HUDEP-2 (cell line): ENCODE measurements at regions not wholly inside any gene's neighbourhood (a gene's known extent, or its start where the extent isn't known, plus 50 kb on each side); places are given as distances from the start of the nearest gene placed in this dataset.
A peak's percentile ranks its signal among the peaks of the same experiment; 100 is the strongest.

Experiments used
- DNase-seq, 76 experiments: peaks; one replicate each; lab custom pipeline; 2025; ENCODE audit not compliant: unreplicated experiment in 76 of 76; lab: John Stamatoyannopoulos, UW

DNA sequence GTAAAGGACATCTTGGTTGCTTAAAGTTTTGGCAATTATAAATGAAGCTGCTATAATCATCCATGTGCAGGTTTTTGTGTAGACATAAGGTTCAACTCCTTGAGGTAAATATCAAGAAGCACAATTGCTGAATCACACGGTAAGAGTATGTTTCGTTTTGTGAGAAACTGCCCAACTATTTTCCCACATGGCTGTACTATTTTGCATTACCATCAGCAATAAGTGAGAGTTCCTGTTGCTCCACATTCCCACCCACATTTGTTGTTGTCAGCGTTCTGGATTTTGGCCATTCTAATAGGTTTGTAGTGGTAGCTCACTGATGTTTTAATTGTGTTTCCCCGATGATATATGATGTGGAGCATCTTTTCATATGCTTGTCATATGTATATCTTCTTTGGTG lies 118.5 kb upstream of the KCNMB2 start:
- DNase-seq = no peak

GRCh38 chr3:178419071-178419470 lies 117.2 kb upstream of the KCNMB2 start:
- no peak for DNase-seq

- DNase-seq = no peak
These were observed 116.2 kb upstream of the KCNMB2 start for GRCh38 chr3:178420033-178420432.

DNA sequence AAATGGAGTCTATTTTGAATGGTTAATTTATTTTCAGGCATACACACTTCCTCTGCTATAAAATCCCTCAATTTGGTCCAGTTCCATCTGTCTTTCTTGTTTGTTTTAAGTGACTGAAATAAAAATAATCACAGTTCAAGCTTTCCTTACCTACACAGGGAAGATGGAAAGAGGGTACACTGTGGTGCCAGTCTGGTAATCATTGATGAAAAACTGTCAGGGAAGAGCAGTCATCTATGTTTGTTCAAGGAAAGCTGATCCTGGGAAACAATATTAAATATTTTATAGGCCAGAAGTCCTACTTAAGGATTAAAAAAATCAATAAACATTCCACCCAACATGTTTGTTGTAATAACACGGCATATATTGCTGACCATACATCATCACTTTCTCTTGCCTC lies 115.2 kb upstream of the KCNMB2 start:
- DNase-seq = no peak

- peak in 1 of 76 experiments; percentile 4 for DNase-seq
These were observed 113.8 kb upstream of the KCNMB2 start for GRCh38 chr3:178422406-178422805.

DNA sequence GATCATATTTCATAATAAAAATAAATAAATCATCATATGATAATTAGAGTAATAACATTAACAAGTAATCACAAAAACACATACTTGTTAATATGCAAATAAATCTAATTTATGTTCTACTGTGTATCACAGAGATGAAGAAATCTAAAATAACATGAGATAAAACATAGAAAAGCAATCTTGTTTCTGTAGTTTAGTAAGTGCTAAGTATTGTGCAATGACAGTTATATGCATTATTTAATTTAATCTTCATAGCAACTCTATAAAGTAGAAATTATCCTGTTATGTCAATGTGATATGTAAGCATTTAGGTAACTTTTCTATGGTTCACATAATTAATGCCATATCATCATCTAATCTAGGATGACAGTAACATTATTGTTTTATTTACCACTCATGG lies 108.2 kb upstream of the KCNMB2 start:
- no peak for DNase-seq

DNA sequence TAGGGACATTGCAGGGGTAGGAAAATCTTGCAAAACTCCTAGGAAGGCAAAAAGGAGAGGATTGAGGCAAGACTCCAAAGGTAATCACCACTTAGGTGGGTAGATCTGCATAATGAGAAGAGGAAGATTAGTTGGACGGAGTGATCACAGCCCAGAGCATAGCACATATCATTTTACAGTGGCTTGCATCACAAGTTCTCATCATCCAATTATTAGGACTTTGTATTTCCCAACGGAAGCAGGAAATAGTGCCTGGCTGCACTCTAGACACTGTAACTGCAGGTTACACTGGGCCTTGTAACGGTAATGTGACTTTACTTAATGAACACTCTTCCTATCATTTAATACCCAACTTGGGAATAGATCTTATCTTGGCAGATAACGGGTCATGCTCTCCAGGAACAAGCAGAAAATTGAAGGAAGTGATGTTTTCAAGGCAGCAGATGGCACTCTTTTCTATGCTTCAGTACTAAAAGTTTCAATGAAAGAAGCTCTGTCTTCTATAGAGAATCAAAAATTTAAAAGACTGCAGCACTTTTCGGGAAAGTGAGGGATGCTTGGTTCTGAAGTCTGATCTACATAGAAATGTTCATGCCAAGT lies 101.9 kb upstream of the KCNMB2 start:
- DNase-seq = no peak

GRCh38 chr3:178435575-178435974 lies 100.7 kb upstream of the KCNMB2 start:
- no peak for DNase-seq

DNA sequence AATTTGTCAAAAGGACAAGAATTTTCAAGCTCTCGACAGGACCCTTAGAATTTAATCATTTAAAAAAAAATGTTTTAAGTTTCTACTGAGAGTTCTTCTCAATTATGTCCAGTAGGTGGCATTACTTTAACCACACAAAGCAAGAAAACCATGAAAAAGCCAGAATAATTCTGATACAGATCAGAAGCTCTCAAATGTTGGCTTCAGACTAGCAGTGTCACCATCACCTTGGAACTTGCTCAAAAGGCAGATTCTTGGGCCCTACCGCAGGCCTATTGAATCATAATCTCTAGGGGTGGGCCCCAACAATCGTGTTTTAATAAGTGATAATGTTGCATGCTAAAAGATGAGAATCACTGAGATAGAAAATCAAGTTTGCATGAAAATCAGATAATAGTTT lies 99.5 kb upstream of the KCNMB2 start:
- DNase-seq = peak in 18 of 76 experiments; percentile 1 to 43 (median 20)

DNA sequence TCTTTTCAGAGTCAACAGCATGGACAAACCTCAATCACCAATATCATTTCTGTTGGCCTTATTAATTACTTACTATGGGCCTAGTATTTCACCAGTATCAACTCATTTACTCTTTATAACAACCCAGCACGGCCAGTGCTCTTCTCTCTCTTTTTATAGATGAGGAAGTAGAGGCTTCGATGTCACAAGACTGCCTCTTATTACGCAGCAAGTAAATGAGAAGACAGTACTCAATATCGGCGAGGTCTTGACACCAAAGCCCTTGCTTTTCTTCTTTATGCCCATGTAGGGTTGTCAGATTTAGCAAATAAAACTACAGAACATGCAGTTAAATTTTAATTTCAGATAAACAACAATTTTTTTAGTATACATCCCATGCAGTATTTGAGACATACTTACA lies 99.0 kb upstream of the KCNMB2 start:
- DNase-seq = no peak

DNA sequence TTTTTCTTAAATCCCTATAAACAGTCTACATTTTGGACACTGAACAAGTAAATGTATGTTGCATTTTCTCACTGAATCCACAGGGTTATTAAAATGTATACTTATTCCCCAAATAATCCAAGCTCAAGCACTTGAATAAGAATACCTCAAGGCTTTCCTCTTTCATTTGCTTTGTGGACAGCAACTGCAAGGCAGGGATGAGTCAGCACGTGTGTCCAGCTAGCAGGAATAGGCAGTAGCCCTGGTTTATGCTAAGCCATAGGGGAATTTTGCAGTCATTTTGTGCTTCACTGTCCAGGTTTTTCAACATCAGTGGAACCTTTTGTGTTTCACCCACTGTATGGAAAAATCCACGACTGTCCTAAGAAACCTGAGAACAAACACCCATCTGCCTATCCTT lies 96.7 kb upstream of the KCNMB2 start:
- no peak for DNase-seq

- DNase-seq = no peak
These were observed 96.2 kb upstream of the KCNMB2 start for GRCh38 chr3:178440043-178440442.

DNA sequence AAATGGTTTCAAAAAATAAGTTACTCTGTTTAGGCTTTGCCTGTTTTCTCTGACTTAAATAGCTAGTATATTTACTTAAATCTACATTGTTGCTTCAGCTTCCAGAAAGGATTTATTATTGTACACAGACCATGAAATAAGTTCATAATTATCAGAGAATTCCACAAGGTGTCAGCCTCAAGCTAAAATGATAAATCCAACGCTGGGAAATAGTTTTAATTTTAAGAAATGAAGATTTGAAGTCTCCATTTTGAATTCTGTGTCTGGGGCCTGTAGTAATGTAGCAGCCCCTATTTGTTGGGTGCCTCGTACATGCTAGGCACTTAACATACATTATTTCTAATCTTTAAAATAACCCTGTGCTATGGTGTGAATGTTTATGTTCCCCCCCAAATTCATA lies 92.6 kb upstream of the KCNMB2 start:
- no peak for DNase-seq

GRCh38 chr3:178445139-178445538 lies 91.1 kb upstream of the KCNMB2 start:
- no peak for DNase-seq

GRCh38 chr3:178446059-178446458 lies 90.2 kb upstream of the KCNMB2 start:
- DNase-seq = no peak

GRCh38 chr3:178450476-178450875 lies 85.8 kb upstream of the KCNMB2 start:
- no peak for DNase-seq

GRCh38 chr3:178451799-178452198 lies 84.4 kb upstream of the KCNMB2 start:
- DNase-seq = no peak

DNA sequence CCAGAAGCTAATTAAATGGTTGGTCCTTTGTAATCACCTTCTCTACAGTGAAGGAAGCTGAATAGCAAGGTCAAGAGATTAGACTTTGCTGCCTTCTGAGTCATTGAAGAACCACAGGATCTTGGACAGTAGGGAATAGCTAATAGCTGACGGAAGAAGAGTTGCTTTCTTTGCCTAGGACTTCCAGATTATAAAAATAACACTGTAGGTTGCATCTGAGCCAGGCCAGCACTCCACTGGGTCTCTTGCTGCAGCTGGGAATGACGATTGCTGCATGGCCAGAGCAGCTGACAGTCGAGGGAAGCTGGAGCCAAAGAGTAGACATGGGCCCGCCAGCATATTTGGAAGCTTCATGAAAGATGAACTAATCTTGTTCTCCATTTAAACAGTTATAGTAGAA lies 81.5 kb upstream of the KCNMB2 start:
- DNase-seq = no peak

DNA sequence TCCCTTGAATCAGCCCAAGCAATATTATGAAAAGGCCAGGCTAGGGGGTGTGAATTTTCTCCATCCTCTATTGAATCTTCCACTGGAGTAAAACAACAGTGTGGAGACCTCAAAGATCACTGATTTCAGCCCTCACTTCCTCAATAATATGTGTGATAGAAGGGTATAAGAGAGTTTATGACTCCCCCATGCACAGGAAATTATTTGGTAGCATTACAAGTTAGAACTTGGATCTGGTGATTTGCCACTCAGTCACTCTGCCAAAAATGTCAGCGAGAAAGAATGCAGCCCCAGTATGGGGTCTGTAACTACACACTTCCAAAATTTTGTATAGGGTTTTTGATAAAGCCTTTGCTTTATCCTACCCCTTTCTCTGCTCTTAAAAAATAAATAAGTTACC lies 81.0 kb upstream of the KCNMB2 start:
- DNase-seq = no peak

DNA sequence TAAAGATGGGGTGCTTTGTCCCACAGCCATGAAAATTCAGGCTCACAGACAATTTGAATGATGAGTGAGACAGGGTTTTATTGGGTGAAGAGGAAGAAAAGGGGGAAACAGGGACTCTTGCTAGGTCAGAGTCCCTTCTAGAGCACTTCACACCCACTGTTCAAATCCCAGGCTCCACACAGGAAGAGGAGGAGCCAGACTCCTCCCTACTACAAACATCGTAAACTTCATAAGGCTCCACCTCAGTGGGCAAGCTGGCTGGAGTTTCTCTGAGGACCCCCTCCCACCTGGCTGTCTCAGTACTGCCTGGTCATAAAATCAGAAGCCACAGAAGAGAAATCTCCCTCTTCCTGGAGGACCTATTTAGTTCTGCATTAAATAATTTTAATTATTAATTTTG lies 80.3 kb upstream of the KCNMB2 start:
- DNase-seq = no peak

DNA sequence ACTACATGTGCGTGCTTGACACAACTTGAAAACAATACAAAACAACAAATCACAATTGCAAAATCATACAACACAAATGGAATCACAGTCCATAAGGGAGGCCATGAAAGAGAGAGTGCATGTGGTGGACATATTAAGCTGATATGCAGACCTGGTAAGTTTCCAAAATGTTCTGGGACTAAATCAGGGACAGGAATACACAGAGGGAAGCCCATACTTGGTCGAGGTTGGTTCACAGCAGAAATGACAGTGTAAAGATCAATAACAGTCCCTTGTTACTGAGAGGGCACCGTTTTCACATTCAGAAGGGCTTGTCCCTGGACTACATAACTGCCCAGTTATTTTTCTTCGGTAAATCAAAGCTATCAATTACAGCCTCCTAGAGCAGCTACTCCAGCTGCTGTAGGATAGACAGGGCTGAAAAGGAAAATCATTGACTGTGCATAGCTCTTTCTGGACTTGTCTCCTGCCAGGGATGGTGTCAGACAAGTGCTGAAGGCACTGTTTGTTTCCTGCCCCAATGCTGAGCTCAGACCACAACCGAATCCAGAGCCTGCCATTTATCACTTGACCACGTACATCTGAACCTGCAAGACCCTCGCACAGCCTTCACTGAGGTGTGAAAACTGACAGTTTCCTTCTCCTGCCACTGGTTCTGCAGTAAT lies 79.5 kb upstream of the KCNMB2 start:
- no peak for DNase-seq

DNA sequence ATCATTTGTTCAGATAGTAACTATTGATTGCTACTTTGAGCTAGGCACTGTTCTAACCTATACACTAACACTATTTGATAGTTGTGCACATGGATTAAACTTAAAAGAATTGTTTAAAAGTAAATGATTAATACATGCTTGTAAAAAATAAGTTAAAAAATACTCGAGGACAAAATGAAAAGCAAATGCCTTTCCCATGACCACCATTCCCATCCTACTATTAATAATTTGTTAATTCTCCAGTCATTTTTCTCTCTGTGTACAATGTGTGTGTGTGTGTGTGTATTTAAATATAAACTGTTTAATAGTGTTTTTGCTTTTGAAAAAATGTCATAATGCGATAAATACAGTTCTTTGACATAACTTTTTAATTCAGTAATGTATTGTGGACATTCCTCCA lies 78.7 kb upstream of the KCNMB2 start:
- DNase-seq = no peak
